OCI-LY7 (cell line): ENCODE measurements at regions not wholly inside any gene's neighbourhood (a gene's known extent, or its start where the extent isn't known, plus 50 kb on each side); places are given as distances from the start of the nearest gene placed in this dataset.

Experiments used
- BruUV-seq: library from RNA; stranded (reverse); fragments of 400-500 nt; replicated peaks from 2 replicates; lab custom pipeline; 2021; lab: Mats Ljungman, UMichigan
- CTCF ChIA-PET: fragments of 300-600 bp; sonication (Branson Sonifier 250); formaldehyde crosslinking; loops from one replicate; lab custom pipeline; 2022; ENCODE audit warnings: antibody characterized with exemption; ENCODE audit not compliant: unreplicated experiment; lab: Charles Lee
- POLR2A ChIA-PET: fragments of 300-600 bp; sonication (Branson Sonifier 250); formaldehyde crosslinking; loops from one replicate; lab custom pipeline; 2022; ENCODE audit warnings: antibody characterized with exemption; lab: Charles Lee
- DNase-seq: peaks from one replicate; pipeline ENCODE4 v3.0.0-alpha.2; 2015; ENCODE audit warnings: low spot score
- H2AFZ ChIP-seq: fragments of 200-600 bp; sonication (generic), shearing (Covaris generic); 2 replicates; pipeline ENCODE4 v1.6.1; 2014; ENCODE audit warnings: mild to moderate bottlenecking, antibody characterized with exemption, low read length, moderate library complexity
- H3K27ac ChIP-seq: fragments of 200-600 bp; sonication (generic); 2 replicates; pipeline ENCODE4 v1.5.1; 2014; ENCODE audit warnings: mixed run types, low read depth, mild to moderate bottlenecking, moderate library complexity, low read length, inconsistent platforms; ENCODE audit not compliant: poor library complexity, severe bottlenecking
- H3K36me3 ChIP-seq: fragments of 200-600 bp; sonication (generic); 2 replicates; pipeline ENCODE4 v1.6.1; 2014; ENCODE audit warnings: mild to moderate bottlenecking, antibody characterized with exemption, low read length, moderate library complexity, mixed read lengths; ENCODE audit not compliant: insufficient read depth
- H3K4me1 ChIP-seq: fragments of 200-600 bp; sonication (generic); 2 replicates; pipeline ENCODE4 v1.5.1; 2014; ENCODE audit warnings: mild to moderate bottlenecking, low read length; ENCODE audit not compliant: insufficient read depth, poor library complexity, severe bottlenecking
- H3K4me2 ChIP-seq: fragments of 200-600 bp; sonication (generic); 2 replicates; pipeline ENCODE4 v1.6.1; 2014; ENCODE audit warnings: mild to moderate bottlenecking, low read length
- H3K4me3 ChIP-seq: fragments of 200-600 bp; sonication (generic); 2 replicates; pipeline ENCODE4 v1.5.1; 2014; ENCODE audit warnings: mild to moderate bottlenecking, low read depth, low read length; ENCODE audit not compliant: poor library complexity, severe bottlenecking
- H3K79me2 ChIP-seq: fragments of 200-600 bp; sonication (generic); 2 replicates; pipeline ENCODE4 v1.6.1; 2016; ENCODE audit warnings: low read depth, mild to moderate bottlenecking, low read length, moderate library complexity, mixed read lengths; ENCODE audit not compliant: insufficient read depth
- H3K9me2 ChIP-seq: fragments of 200-600 bp; sonication (generic); 2 replicates; pipeline ENCODE4 v1.6.1; 2016; ENCODE audit warnings: mild to moderate bottlenecking, low read length, mixed read lengths; ENCODE audit not compliant: insufficient read depth
- H3K9me3 ChIP-seq: fragments of 200-600 bp; sonication (generic); 2 replicates; pipeline ENCODE4 v1.6.1; 2014; ENCODE audit warnings: mild to moderate bottlenecking, mixed run types, low read length, mixed read lengths
- H4K20me1 ChIP-seq: fragments of 200-600 bp; sonication (generic); 2 replicates; pipeline ENCODE4 v1.6.1; 2014; ENCODE audit warnings: mild to moderate bottlenecking, antibody characterized with exemption, low read length, moderate library complexity, mixed read lengths; ENCODE audit not compliant: insufficient read depth
- EZH2phosphoT487 ChIP-seq: fragments of 200-600 bp; sonication (generic); IDR thresholded peaks from 2 replicates; pipeline ENCODE4 v1.6.1; 2018; ENCODE audit warnings: low read depth, borderline replicate concordance, mild to moderate bottlenecking, mixed run types, antibody characterized with exemption, low read length, moderate library complexity, mixed read lengths
- intact Hi-C: fragments of 100-400 bp; cut with micrococcal nuclease; formaldehyde crosslinking; loops from one replicate; pipeline ENCODE4 v1.10.0; 2022; ENCODE audit not compliant: unreplicated experiment
- TF ChIP-seq, protein P1 (sequence below): fragments of 200-600 bp; sonication (generic); conservative IDR thresholded peaks from 2 replicates; pipeline ENCODE4 v1.5.1; 2014; ENCODE audit warnings: mild to moderate bottlenecking, antibody characterized with exemption, low read length, moderate library complexity, mixed read lengths

DNA sequence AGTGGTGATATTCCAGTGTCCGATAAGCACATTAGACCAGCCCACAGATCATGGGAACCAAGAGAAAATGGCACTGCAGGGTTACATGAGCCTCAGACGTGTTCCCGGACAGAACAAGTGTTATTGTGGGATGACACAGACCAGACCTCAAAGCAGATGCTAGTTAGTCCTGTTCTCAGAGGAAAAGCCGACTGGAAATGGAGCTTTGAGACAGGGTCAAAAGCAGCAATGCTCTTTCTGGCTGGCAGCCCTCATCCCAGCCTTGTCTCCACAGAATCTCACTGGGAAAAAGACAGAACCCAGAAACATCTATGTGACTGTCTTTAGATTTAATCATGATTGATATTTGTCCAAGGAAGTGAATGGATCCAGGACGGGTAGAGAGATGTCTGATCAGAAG, 506.8 kb downstream of the INSC start:
- TF ChIP-seq, protein P1, sequence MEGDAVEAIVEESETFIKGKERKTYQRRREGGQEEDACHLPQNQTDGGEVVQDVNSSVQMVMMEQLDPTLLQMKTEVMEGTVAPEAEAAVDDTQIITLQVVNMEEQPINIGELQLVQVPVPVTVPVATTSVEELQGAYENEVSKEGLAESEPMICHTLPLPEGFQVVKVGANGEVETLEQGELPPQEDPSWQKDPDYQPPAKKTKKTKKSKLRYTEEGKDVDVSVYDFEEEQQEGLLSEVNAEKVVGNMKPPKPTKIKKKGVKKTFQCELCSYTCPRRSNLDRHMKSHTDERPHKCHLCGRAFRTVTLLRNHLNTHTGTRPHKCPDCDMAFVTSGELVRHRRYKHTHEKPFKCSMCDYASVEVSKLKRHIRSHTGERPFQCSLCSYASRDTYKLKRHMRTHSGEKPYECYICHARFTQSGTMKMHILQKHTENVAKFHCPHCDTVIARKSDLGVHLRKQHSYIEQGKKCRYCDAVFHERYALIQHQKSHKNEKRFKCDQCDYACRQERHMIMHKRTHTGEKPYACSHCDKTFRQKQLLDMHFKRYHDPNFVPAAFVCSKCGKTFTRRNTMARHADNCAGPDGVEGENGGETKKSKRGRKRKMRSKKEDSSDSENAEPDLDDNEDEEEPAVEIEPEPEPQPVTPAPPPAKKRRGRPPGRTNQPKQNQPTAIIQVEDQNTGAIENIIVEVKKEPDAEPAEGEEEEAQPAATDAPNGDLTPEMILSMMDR: no peak
- no peak for TF ChIP-seq EZH2phosphoT487
- Histone ChIP-seq H2AFZ (no peak overlapping the region), H3K4me2 (no peak overlapping the region), H3K79me2 (no peaks in the 10 kb centered on the region), H4K20me1 (no peaks in the 10 kb centered on the region), H3K9me3 (no peaks in the 10 kb centered on the region), H3K27ac (no peak overlapping the region), H3K4me3 (no peak overlapping the region), H3K36me3 (no peaks in the 10 kb centered on the region), H3K4me1 (no peaks in the 10 kb centered on the region), H3K9me2 (no peaks in the 10 kb centered on the region)
- BruUV-seq: no TSS peak
- CTCF ChIA-PET: no interaction called here
- POLR2A ChIA-PET: no interaction called here
- DNase-seq: no peak
- intact Hi-C loops: no loop called here

DNA sequence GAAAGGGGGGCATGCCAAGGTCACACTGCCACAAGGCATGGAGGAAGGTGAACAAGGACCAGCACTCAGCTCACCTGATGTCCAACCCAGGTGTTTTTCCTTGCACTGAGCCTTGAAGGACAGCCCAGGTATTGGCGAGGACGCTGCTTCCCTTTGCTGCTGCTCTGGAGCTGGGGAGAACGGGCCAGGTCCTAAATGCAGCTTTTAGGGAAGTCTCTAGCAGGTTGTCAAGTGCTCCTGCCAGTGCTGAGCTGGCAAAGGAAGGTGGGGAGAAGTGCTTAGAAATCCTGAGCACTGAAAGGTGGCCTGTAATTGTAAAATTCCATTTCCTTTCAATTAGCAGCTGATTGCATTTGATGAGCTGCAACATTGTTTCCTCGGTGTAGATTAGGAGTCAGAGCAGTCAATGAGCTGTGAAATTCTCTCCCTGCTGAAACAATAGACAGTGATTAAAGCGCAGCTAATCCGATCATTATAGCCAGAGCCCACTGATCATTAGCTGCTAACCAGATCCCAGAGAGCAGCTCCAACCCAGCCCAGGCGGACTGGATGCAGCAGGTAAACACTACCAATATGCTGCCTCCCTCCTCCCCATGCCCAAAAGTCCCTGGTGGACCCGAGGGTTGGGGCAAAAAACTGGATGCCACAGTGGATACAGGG, 507.6 kb downstream of the INSC start:
- no peaks in the 10 kb centered on the region for H3K9me2 ChIP-seq
- no peaks in the 10 kb centered on the region for H3K79me2 ChIP-seq
- no TSS peak for BruUV-seq
- H3K27ac ChIP-seq: no peak overlapping the region
- no peaks in the 10 kb centered on the region for H3K36me3 ChIP-seq
- no peak for TF ChIP-seq EZH2phosphoT487
- TF ChIP-seq, protein P1: no peak
- no peak overlapping the region for H3K4me3 ChIP-seq
- CTCF ChIA-PET: no interaction called here
- no peak overlapping the region for H2AFZ ChIP-seq
- no peaks in the 10 kb centered on the region for H3K4me1 ChIP-seq
- no peak overlapping the region for H3K4me2 ChIP-seq
- H4K20me1 ChIP-seq: no peaks in the 10 kb centered on the region
- no peak for DNase-seq
- POLR2A ChIA-PET: no interaction called here
- H3K9me3 ChIP-seq: no peaks in the 10 kb centered on the region
- intact Hi-C loops: no loop called here

DNA sequence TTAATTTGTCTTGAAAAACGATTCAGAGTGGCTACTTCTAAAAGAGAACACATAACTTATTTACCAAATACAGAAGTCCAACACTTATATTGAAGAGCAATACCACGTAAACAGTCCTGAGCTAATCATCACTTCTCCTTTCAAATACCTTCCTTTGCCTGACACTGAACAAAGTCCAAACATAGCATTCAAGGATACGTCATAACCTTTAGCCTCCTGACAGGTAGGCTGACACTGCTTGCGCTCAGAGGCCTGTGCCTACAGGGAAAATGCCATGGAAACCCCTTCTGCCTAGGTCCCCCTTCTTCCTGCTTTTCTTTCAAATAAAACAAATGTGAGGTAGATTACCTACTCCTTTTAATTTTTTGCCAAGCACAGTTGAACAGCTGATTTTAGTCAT, 510.0 kb downstream of the INSC start:
- Histone ChIP-seq H3K9me3 (no peaks in the 10 kb centered on the region), H3K27ac (no peak overlapping the region), H3K4me3 (no peak overlapping the region), H3K9me2 (no peaks in the 10 kb centered on the region), H4K20me1 (no peaks in the 10 kb centered on the region), H2AFZ (no peak overlapping the region), H3K79me2 (no peaks in the 10 kb centered on the region), H3K4me2 (no peak overlapping the region), H3K36me3 (no peaks in the 10 kb centered on the region), H3K4me1 (no peaks in the 10 kb centered on the region)
- POLR2A ChIA-PET: no interaction called here
- no peak for DNase-seq
- CTCF ChIA-PET: no interaction called here
- no TSS peak for BruUV-seq
- intact Hi-C loops: no loop called here
- no peak for TF ChIP-seq EZH2phosphoT487
- TF ChIP-seq, protein P1: no peak
